Peyer's patch (tissue), 4 donors: ENCODE measurements at regions not wholly inside any gene's neighbourhood (a gene's known extent, or its start where the extent isn't known, plus 50 kb on each side); places are given as distances from the start of the nearest gene placed in this dataset.

Experiments
- POLR2A ChIP-seq, 2 donors: fragments of 450-650 bp; IDR thresholded peaks; one replicate each; pipeline ENCODE4 v1.5.1; 2017; ENCODE audit warnings: antibody characterized with exemption in 2 of 2, mild to moderate bottlenecking in 2 of 2, moderate library complexity in 2 of 2
- TF ChIP-seq, protein P1 (sequence below), 6 experiments: fragments of 450-650 bp in 4 of 6; fragments of 200-600 bp in 2 of 6; sonication (generic) in 1 of 6; IDR thresholded peaks; one replicate each; pipeline ENCODE4 v1.5.1; 2017 to 2019; ENCODE audit warnings: antibody characterized with exemption in 6 of 6, mild to moderate bottlenecking in 3 of 6, moderate library complexity in 1 of 6

DNA sequence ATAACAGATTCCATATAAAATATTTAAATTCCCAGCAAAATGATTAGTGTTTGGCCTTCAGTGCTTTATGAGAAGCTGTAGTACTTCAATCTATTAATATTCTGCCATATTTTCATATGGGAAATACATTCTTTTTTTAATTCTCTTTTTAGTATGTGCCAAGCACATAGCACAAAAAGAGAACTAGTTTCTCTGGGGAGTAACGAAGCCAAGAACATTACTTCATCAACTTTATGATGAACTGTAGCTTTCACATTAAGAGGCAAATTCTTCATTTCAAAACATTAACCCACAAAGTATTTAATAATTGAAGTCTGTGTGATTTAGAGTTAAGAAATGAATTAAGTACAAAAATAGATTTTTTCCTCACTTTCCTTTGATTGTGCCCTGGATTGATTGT, 281.0 kb upstream of the EYS start:
- TF ChIP-seq POLR2A (IDR thresholded peaks at IDR 0.05) = no peak
- TF ChIP-seq, protein P1, sequence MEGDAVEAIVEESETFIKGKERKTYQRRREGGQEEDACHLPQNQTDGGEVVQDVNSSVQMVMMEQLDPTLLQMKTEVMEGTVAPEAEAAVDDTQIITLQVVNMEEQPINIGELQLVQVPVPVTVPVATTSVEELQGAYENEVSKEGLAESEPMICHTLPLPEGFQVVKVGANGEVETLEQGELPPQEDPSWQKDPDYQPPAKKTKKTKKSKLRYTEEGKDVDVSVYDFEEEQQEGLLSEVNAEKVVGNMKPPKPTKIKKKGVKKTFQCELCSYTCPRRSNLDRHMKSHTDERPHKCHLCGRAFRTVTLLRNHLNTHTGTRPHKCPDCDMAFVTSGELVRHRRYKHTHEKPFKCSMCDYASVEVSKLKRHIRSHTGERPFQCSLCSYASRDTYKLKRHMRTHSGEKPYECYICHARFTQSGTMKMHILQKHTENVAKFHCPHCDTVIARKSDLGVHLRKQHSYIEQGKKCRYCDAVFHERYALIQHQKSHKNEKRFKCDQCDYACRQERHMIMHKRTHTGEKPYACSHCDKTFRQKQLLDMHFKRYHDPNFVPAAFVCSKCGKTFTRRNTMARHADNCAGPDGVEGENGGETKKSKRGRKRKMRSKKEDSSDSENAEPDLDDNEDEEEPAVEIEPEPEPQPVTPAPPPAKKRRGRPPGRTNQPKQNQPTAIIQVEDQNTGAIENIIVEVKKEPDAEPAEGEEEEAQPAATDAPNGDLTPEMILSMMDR (IDR thresholded peaks at IDR 0.05) = no peak
